Right atrium auricular region (tissue), 2 donors: ENCODE measurements at regions not wholly inside any gene's neighbourhood (a gene's known extent, or its start where the extent isn't known, plus 50 kb on each side); places are given as distances from the start of the nearest gene placed in this dataset.

Experiments
- DNase-seq: peaks from one replicate; pipeline ENCODE4 v3.0.0-alpha.2; 2019; ENCODE audit warnings: low spot score
- H3K27ac ChIP-seq, 2 donors: fragments of 200-600 bp; sonication (generic); 1 replicate in 1 of 2; 2 replicates in 1 of 2; pipeline ENCODE4 v1.5.1; 2016 to 2019
- H3K27me3 ChIP-seq, 2 donors: fragments of 200-600 bp; sonication (generic); one replicate each; pipeline versions ENCODE4 v1.5.1 to v1.6.0; 2017 to 2019
- H3K36me3 ChIP-seq: fragments of 200-600 bp; sonication (generic); one replicate; pipeline ENCODE4 v1.5.1; 2016
- H3K4me1 ChIP-seq, 2 donors: fragments of 200-600 bp; sonication (generic); one replicate each; pipeline versions ENCODE4 v1.5.1 to v1.6.0; 2017 to 2019
- H3K4me3 ChIP-seq, 2 donors: fragments of 200-600 bp; sonication (generic); 1 replicate in 1 of 2; 2 replicates in 1 of 2; pipeline ENCODE4 v1.5.1; 2017 to 2019; ENCODE audit warnings: mild to moderate bottlenecking in 1 of 2, moderate library complexity in 1 of 2
- H3K9me3 ChIP-seq, 2 donors: fragments of 200-600 bp; sonication (generic); one replicate each; pipeline ENCODE4 v1.5.1; 2019
- TF ChIP-seq, protein P1 (sequence below), 2 donors: fragments of 200-600 bp; sonication (generic); IDR thresholded peaks; one replicate each; pipeline ENCODE4 v1.5.1; 2019; ENCODE audit warnings: antibody characterized with exemption in 2 of 2

DNA sequence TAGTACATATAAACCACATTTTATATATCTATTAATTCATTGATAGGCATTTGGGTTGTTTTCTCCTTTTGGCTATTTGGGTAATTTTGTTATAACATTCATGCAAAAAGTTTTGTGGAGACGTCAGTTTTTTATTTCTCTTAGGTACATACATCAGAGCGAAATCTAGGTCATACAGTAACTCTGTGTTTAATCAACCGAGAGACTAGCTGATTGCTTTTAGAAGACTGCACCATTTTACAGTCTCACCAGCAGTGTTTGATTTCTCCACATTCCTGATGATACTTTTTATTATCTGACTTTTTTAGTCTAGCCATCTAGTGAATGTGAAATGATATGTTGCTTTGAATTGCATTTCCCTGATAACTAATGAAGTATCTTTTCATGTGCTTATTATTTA lies 1019.3 kb downstream of the NSUN3 start:
- Histone ChIP-seq H3K9me3 (no peaks in the 10 kb centered on the region), H3K36me3 (no peaks in the 10 kb centered on the region), H3K27me3 (no peaks in the 10 kb centered on the region), H3K27ac (no peak overlapping the region), H3K4me1 (no peaks in the 10 kb centered on the region), H3K4me3 (no peak overlapping the region)
- DNase-seq, result no peak
- TF ChIP-seq, protein P1, sequence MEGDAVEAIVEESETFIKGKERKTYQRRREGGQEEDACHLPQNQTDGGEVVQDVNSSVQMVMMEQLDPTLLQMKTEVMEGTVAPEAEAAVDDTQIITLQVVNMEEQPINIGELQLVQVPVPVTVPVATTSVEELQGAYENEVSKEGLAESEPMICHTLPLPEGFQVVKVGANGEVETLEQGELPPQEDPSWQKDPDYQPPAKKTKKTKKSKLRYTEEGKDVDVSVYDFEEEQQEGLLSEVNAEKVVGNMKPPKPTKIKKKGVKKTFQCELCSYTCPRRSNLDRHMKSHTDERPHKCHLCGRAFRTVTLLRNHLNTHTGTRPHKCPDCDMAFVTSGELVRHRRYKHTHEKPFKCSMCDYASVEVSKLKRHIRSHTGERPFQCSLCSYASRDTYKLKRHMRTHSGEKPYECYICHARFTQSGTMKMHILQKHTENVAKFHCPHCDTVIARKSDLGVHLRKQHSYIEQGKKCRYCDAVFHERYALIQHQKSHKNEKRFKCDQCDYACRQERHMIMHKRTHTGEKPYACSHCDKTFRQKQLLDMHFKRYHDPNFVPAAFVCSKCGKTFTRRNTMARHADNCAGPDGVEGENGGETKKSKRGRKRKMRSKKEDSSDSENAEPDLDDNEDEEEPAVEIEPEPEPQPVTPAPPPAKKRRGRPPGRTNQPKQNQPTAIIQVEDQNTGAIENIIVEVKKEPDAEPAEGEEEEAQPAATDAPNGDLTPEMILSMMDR (IDR thresholded peaks at IDR 0.05), result no peak

DNA sequence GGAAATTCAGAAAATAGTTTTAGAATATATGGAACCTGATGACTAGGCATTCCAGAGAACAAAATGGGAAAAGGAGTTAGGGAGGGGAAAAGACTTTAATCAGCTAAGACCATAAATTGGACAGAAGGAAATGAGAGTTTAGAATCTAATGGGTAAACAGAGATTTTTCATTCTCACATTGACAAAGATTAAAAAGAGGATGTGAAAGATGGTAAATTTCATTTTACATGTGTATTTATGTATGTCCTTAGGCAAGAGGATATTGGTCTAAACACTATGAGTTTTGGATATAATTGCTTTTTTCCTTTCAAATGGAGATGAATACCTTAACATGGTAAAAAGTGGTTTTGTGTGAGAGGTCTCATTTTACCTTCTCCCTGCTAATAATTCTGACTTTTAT lies 1021.9 kb downstream of the NSUN3 start:
- H3K4me1 ChIP-seq, result no peaks in the 10 kb centered on the region
- DNase-seq, result no peak
- no peaks in the 10 kb centered on the region for H3K9me3 ChIP-seq
- no peak overlapping the region for H3K4me3 ChIP-seq
- no peaks in the 10 kb centered on the region for H3K36me3 ChIP-seq
- no peak overlapping the region for H3K27ac ChIP-seq
- TF ChIP-seq, protein P1 (IDR thresholded peaks at IDR 0.05), result no peak
- no peaks in the 10 kb centered on the region for H3K27me3 ChIP-seq

DNA sequence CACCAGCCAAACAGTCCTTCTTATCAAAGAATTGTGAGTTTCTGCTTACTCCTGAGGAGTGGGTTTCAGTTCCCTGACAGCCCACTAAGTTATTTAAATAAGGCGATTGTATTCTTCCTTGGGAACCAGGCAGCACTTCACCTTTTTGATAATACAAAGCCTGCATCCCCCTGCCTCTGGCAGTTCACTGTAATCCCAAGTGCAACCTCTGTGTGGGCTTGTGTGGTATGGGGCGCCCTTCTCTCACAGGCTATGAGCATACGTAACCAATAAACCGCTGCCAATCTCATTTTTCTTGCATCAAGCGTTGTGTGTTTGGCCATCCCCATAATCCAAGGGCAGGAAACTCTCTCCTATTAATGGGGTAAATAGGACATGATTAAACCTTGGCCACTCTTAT lies 1025.6 kb downstream of the NSUN3 start:
- no peak for DNase-seq
- H3K4me1 ChIP-seq, result no peaks in the 10 kb centered on the region
- no peak overlapping the region for H3K4me3 ChIP-seq
- H3K27ac ChIP-seq, result no peak overlapping the region
- TF ChIP-seq, protein P1 (IDR thresholded peaks at IDR 0.05), result no peak
- H3K36me3 ChIP-seq, result no peaks in the 10 kb centered on the region
- no peaks in the 10 kb centered on the region for H3K9me3 ChIP-seq
- H3K27me3 ChIP-seq, result no peaks in the 10 kb centered on the region

- H3K9me3 ChIP-seq, result peaks cover 0 to 4% of the 10 kb centered on the region in 2 donors
Measured at GRCh38 chr3:95097493-95097892, 1034.6 kb downstream of the NSUN3 start.

GRCh38 chr3:95120921-95121320 lies 1058.1 kb downstream of the NSUN3 start:
- Histone ChIP-seq H3K9me3 (no peaks in the 10 kb centered on the region), H3K27me3 (no peaks in the 10 kb centered on the region), H3K27ac (no peak overlapping the region), H3K4me1 (no peaks in the 10 kb centered on the region), H3K36me3 (no peaks in the 10 kb centered on the region), H3K4me3 (no peak overlapping the region)
- TF ChIP-seq, protein P1 (IDR thresholded peaks at IDR 0.05), result no peak
- no peak for DNase-seq

More at GRCh38 chr3:95097493-95097892, 1034.6 kb downstream of the NSUN3 start:
- TF ChIP-seq, protein P1 (IDR thresholded peaks at IDR 0.05), result no peak
- H3K27ac ChIP-seq, result no peak overlapping the region
- H3K27me3 ChIP-seq, result no peaks in the 10 kb centered on the region
- H3K36me3 ChIP-seq, result no peaks in the 10 kb centered on the region
- no peak for DNase-seq
- no peak overlapping the region for H3K4me3 ChIP-seq
- no peaks in the 10 kb centered on the region for H3K4me1 ChIP-seq

DNA sequence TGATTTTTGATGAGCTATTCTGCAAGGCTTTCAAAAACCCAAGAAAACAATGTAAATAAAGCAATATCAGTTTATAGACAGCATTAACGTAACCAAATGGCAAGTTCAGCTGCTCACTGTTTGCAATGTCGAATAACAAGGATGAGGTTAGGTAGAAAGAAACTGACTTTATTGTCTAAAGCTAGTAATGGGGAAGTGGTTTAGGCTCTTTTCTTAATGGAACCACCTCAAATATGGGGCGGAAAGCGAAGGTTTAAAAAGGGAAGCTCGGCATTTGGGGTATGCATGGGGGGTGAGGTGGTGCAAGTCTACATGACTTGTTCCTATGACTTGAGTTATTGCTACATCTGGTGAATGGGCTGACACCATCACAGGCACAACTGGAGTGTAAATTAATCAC lies 1060.2 kb downstream of the NSUN3 start:
- no peak overlapping the region for H3K4me3 ChIP-seq
- no peak for DNase-seq
- H3K36me3 ChIP-seq, result no peaks in the 10 kb centered on the region
- H3K27me3 ChIP-seq, result no peaks in the 10 kb centered on the region
- TF ChIP-seq, protein P1 (IDR thresholded peaks at IDR 0.05), result no peak
- no peaks in the 10 kb centered on the region for H3K9me3 ChIP-seq
- H3K4me1 ChIP-seq, result no peaks in the 10 kb centered on the region
- no peak overlapping the region for H3K27ac ChIP-seq
